Prostate gland (tissue), 1 donor: ENCODE measurements at regions not wholly inside any gene's neighbourhood (a gene's known extent, or its start where the extent isn't known, plus 50 kb on each side); places are given as distances from the start of the nearest gene placed in this dataset.

ENCODE experiments used
- POLR2A ChIP-seq: fragments of 450-650 bp; IDR thresholded peaks from one replicate; pipeline ENCODE4 v1.6.1; 2016; ENCODE audit warnings: antibody characterized with exemption, mild to moderate bottlenecking
- POLR2AphosphoS5 ChIP-seq: sonication (generic); formaldehyde crosslinking; IDR thresholded peaks from one replicate; pipeline ENCODE4 v1.6.1; 2017; ENCODE audit warnings: antibody characterized with exemption

DNA sequence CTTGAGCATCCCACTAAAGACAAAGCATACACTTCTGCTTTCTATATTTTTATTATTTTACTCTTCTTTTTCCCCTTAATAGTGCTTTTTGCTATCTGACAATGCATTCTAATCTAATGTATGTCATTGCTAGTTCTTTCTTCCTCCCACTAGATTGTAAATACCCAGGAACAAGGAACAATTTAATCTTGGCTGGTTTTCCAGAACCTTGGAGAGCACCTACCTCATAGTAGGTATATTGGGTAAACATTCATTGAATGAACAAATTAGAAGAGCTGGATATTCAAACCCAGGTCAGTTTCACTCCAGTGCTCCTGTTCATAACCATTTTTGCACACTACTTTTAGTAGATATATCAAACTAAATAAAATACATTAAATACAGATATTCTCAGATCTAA lies 1617.6 kb upstream of the SLC10A2 start:
- TF ChIP-seq POLR2AphosphoS5, result no peak
- TF ChIP-seq POLR2A, result no peak
